ENCODE measurements at regions not wholly inside any gene's neighbourhood (a gene's known extent, or its start where the extent isn't known, plus 50 kb on each side); places are given as distances from the start of the nearest gene placed in this dataset.

DNA sequence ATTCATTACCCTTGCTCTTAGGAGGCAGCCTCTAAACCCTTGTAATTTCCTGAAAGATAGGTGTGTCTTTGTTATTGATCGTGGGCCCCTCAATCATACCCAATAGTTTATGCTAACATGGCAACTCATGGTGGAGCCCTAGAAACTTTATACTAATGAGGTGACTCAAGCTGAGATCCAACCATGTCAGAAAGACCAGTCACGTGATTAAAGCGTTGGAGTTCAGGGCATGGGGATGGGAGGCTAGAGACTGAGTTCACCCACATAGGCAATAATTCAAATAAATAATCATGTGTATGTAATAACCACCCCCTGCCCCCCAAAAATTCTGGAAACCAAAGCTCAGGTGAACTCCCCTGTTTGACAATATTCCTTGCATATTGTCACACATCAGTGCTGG is 99.5 kb upstream of the TUSC7 start (continued):
- TF ChIP-seq, protein P1, sequence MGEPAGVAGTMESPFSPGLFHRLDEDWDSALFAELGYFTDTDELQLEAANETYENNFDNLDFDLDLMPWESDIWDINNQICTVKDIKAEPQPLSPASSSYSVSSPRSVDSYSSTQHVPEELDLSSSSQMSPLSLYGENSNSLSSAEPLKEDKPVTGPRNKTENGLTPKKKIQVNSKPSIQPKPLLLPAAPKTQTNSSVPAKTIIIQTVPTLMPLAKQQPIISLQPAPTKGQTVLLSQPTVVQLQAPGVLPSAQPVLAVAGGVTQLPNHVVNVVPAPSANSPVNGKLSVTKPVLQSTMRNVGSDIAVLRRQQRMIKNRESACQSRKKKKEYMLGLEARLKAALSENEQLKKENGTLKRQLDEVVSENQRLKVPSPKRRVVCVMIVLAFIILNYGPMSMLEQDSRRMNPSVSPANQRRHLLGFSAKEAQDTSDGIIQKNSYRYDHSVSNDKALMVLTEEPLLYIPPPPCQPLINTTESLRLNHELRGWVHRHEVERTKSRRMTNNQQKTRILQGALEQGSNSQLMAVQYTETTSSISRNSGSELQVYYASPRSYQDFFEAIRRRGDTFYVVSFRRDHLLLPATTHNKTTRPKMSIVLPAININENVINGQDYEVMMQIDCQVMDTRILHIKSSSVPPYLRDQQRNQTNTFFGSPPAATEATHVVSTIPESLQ (CRISPR knock-in tag; conservative IDR thresholded peaks at IDR 0.05): no peak
- TF ChIP-seq, protein P2, sequence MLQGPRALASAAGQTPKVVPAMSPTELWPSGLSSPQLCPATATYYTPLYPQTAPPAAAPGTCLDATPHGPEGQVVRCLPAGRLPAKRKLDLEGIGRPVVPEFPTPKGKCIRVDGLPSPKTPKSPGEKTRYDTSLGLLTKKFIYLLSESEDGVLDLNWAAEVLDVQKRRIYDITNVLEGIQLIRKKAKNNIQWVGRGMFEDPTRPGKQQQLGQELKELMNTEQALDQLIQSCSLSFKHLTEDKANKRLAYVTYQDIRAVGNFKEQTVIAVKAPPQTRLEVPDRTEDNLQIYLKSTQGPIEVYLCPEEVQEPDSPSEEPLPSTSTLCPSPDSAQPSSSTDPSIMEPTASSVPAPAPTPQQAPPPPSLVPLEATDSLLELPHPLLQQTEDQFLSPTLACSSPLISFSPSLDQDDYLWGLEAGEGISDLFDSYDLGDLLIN (CRISPR knock-in tag; IDR thresholded peaks at IDR 0.05; ENCODE audit: borderline replicate concordance): no peak
- TF ChIP-seq RAD51 (IDR thresholded peaks at IDR 0.05; ENCODE audit: borderline replicate concordance): peak; percentile 76
- TF ChIP-seq U2AF1 (optimal IDR thresholded peaks at IDR 0.05; ENCODE audit: low read depth, low read length): no peak
- TF ChIP-seq SUZ12 (IDR thresholded peaks at IDR 0.05; ENCODE audit: low read depth, low read length): no peak
- TF ChIP-seq, protein P3, sequence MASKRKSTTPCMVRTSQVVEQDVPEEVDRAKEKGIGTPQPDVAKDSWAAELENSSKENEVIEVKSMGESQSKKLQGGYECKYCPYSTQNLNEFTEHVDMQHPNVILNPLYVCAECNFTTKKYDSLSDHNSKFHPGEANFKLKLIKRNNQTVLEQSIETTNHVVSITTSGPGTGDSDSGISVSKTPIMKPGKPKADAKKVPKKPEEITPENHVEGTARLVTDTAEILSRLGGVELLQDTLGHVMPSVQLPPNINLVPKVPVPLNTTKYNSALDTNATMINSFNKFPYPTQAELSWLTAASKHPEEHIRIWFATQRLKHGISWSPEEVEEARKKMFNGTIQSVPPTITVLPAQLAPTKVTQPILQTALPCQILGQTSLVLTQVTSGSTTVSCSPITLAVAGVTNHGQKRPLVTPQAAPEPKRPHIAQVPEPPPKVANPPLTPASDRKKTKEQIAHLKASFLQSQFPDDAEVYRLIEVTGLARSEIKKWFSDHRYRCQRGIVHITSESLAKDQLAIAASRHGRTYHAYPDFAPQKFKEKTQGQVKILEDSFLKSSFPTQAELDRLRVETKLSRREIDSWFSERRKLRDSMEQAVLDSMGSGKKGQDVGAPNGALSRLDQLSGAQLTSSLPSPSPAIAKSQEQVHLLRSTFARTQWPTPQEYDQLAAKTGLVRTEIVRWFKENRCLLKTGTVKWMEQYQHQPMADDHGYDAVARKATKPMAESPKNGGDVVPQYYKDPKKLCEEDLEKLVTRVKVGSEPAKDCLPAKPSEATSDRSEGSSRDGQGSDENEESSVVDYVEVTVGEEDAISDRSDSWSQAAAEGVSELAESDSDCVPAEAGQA (IDR thresholded peaks at IDR 0.05; ENCODE audit: low read depth): no peak
- TF ChIP-seq, protein P3 (CRISPR knock-in tag; IDR thresholded peaks at IDR 0.05; ENCODE audit: borderline replicate concordance): no peak
- TF ChIP-seq ZNF570 (CRISPR knock-in tag; IDR thresholded peaks at IDR 0.05; ENCODE audit: borderline replicate concordance): no peak
- TF ChIP-seq EEA1 (CRISPR knock-in tag; IDR thresholded peaks at IDR 0.05; ENCODE audit: borderline replicate concordance): no peak
